ENCODE measurements at regions not wholly inside any gene's neighbourhood (a gene's known extent, or its start where the extent isn't known, plus 50 kb on each side); places are given as distances from the start of the nearest gene placed in this dataset.

GRCh38 chr6:56692523-56693245, 50.0 kb upstream of the DST start:
- CTCF ChIA-PET = interaction anchor here (1.3 kb wide), 1 partner anchor 16 kb away, joined by 3 read pairs; no protein-coding TSS in a partner anchor
- ATAC-seq = no peak
- H3K36me3 Mint-ChIP-seq (ENCODE audit: low read depth) = no peaks in the 10 kb centered on the region

More at GRCh38 chr6:56692523-56693245, 50.0 kb upstream of the DST start:
- H3K4me1 Mint-ChIP-seq (ENCODE audit: low read depth) = no peaks in the 10 kb centered on the region
- H3K4me3 Mint-ChIP-seq = no peak overlapping the region
- H3K9me3 Mint-ChIP-seq (ENCODE audit: insufficient read depth) = no peaks in the 10 kb centered on the region
- H3K27ac Mint-ChIP-seq = no peak overlapping the region
- no peak for DNase-seq
- POLR2A ChIA-PET = no interaction called here
- peaks cover 11% of the 10 kb centered on the region for H3K27me3 Mint-ChIP-seq (ENCODE audit: low read depth)
